ENCODE measurements at regions not wholly inside any gene's neighbourhood (a gene's known extent, or its start where the extent isn't known, plus 50 kb on each side); places are given as distances from the start of the nearest gene placed in this dataset.

DNA sequence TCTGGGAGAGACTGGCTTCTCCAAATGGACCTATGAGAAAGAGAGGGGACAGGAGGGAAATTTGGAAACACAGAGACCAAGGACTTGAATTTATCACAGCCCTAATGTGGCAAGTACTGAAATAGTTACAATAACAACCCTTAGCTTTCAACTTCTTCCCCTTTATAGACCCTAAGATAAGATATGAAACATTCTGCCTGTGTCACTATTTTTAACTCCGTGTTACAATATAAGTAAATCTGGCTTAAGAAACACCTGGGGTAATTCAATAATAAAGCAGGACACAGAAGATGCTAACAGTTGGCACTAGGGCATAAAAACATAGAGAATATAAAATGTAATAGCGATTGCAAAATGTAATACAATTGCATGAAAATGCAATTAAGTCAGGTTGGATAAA, 216.4 kb downstream of the NOVA1 start:
- no peaks in the 10 kb centered on the region for H3K9me3 ChIP-seq (ENCODE audit: low read depth, low read length, poor library complexity, severe bottlenecking)
- H3K36me3 ChIP-seq (ENCODE audit: insufficient read depth, low read length, poor library complexity, severe bottlenecking), result no peaks in the 10 kb centered on the region
- POLR2A ChIA-PET (ENCODE audit: low non-redundant PET), result interaction anchor here (0.6 kb wide), 1 partner anchor 482 kb away, joined by 6 read pairs; no protein-coding TSS in a partner anchor
- CTCF ChIA-PET, result interaction anchor here (0.6 kb wide), 1 partner anchor 256 kb away, joined by 3 read pairs; no protein-coding TSS in a partner anchor
- H3K27me3 ChIP-seq (replicated peaks; ENCODE audit: insufficient read depth, low read depth, low read length, poor library complexity), result no peaks in the 10 kb centered on the region
- H3K4me3 ChIP-seq (ENCODE audit: low read depth, low read length, poor library complexity, severe bottlenecking), result no peak overlapping the region
- no peaks in the 10 kb centered on the region for H3K4me1 ChIP-seq (ENCODE audit: insufficient read depth, low read length, poor library complexity, severe bottlenecking)
- no peak for TF ChIP-seq EZH2 (IDR thresholded peaks at IDR 0.05; ENCODE audit: borderline replicate concordance, low read depth, low read length, poor library complexity, severe bottlenecking)
- intact Hi-C loops (cut with micrococcal nuclease; ENCODE audit: unreplicated experiment), result no loop called here
- no peak overlapping the region for H3K27ac ChIP-seq (ENCODE audit: low read depth, low read length, poor library complexity, severe bottlenecking)
- DNase-seq (ENCODE audit: low spot score), result no peak
- no TSS peak for BruUV-seq (replicated peaks)

GRCh38 chr14:26380637-26381036, 217.2 kb downstream of the NOVA1 start:
- no peaks in the 10 kb centered on the region for H3K9me3 ChIP-seq (ENCODE audit: low read depth, low read length, poor library complexity, severe bottlenecking)
- intact Hi-C loops (cut with micrococcal nuclease; ENCODE audit: unreplicated experiment), result no loop called here

GRCh38 chr14:26379951-26380350, 217.9 kb downstream of the NOVA1 start:
- intact Hi-C loops (cut with micrococcal nuclease; ENCODE audit: unreplicated experiment), result no loop called here
- no peaks in the 10 kb centered on the region for H3K36me3 ChIP-seq (ENCODE audit: insufficient read depth, low read length, poor library complexity, severe bottlenecking)
- CTCF ChIA-PET, result no interaction called here
- POLR2A ChIA-PET (ENCODE audit: low non-redundant PET), result no interaction called here
- H3K9me3 ChIP-seq (ENCODE audit: low read depth, low read length, poor library complexity, severe bottlenecking), result no peaks in the 10 kb centered on the region
- no peak overlapping the region for H3K4me3 ChIP-seq (ENCODE audit: low read depth, low read length, poor library complexity, severe bottlenecking)
- DNase-seq (ENCODE audit: low spot score), result no peak
- H3K27ac ChIP-seq (ENCODE audit: low read depth, low read length, poor library complexity, severe bottlenecking), result no peak overlapping the region
- no peaks in the 10 kb centered on the region for H3K4me1 ChIP-seq (ENCODE audit: insufficient read depth, low read length, poor library complexity, severe bottlenecking)
- TF ChIP-seq CTCF (conservative IDR thresholded peaks at IDR 0.05; ENCODE audit: low read depth, low read length) (no peak), EZH2 (IDR thresholded peaks at IDR 0.05; ENCODE audit: borderline replicate concordance, low read depth, low read length, poor library complexity, severe bottlenecking) (no peak)
- no TSS peak for BruUV-seq (replicated peaks)
- no peaks in the 10 kb centered on the region for H3K27me3 ChIP-seq (replicated peaks; ENCODE audit: insufficient read depth, low read depth, low read length, poor library complexity)

More at GRCh38 chr14:26380637-26381036, 217.2 kb downstream of the NOVA1 start:
- H3K36me3 ChIP-seq (ENCODE audit: insufficient read depth, low read length, poor library complexity, severe bottlenecking), result no peaks in the 10 kb centered on the region
- TF ChIP-seq CTCF (conservative IDR thresholded peaks at IDR 0.05; ENCODE audit: low read depth, low read length) (no peak), EZH2 (IDR thresholded peaks at IDR 0.05; ENCODE audit: borderline replicate concordance, low read depth, low read length, poor library complexity, severe bottlenecking) (no peak)
- no peaks in the 10 kb centered on the region for H3K27me3 ChIP-seq (replicated peaks; ENCODE audit: insufficient read depth, low read depth, low read length, poor library complexity)
- CTCF ChIA-PET, result interaction anchor here (0.6 kb wide), 1 partner anchor 257 kb away, joined by 3 read pairs; no protein-coding TSS in a partner anchor
- no peak overlapping the region for H3K4me3 ChIP-seq (ENCODE audit: low read depth, low read length, poor library complexity, severe bottlenecking)
- POLR2A ChIA-PET (ENCODE audit: low non-redundant PET), result no interaction called here
- H3K4me1 ChIP-seq (ENCODE audit: insufficient read depth, low read length, poor library complexity, severe bottlenecking), result no peaks in the 10 kb centered on the region
- DNase-seq (ENCODE audit: low spot score), result no peak
- no TSS peak for BruUV-seq (replicated peaks)
- no peak overlapping the region for H3K27ac ChIP-seq (ENCODE audit: low read depth, low read length, poor library complexity, severe bottlenecking)

DNA sequence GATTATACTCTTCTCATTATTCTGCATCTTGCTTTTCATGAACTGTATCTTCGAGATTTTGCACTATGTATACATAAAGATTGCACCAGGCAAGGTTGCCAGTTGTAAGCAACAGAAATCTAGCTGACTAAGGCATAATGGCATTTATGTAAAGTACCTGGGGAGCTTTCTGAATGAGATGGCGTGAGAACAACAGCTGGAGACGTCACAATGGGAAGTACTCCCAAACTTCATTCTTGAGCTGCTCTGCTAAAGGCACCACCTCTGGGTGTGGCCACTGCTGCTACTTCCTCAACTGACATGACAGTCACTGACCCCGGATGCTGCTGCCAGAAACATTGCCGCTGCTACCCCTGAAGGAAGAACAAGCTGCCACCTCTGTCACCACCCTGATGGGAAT, 220.7 kb downstream of the NOVA1 start:
- DNase-seq (ENCODE audit: low spot score), result no peak
- no peaks in the 10 kb centered on the region for H3K27me3 ChIP-seq (replicated peaks; ENCODE audit: insufficient read depth, low read depth, low read length, poor library complexity)
- no peaks in the 10 kb centered on the region for H3K9me3 ChIP-seq (ENCODE audit: low read depth, low read length, poor library complexity, severe bottlenecking)
- intact Hi-C loops (cut with micrococcal nuclease; ENCODE audit: unreplicated experiment), result no loop called here
- TF ChIP-seq CTCF (conservative IDR thresholded peaks at IDR 0.05; ENCODE audit: low read depth, low read length), result no peak
- no peak for TF ChIP-seq EZH2 (IDR thresholded peaks at IDR 0.05; ENCODE audit: borderline replicate concordance, low read depth, low read length, poor library complexity, severe bottlenecking)
- no peaks in the 10 kb centered on the region for H3K4me1 ChIP-seq (ENCODE audit: insufficient read depth, low read length, poor library complexity, severe bottlenecking)
- no peak overlapping the region for H3K4me3 ChIP-seq (ENCODE audit: low read depth, low read length, poor library complexity, severe bottlenecking)
- POLR2A ChIA-PET (ENCODE audit: low non-redundant PET), result no interaction called here
- H3K36me3 ChIP-seq (ENCODE audit: insufficient read depth, low read length, poor library complexity, severe bottlenecking), result no peaks in the 10 kb centered on the region
- no TSS peak for BruUV-seq (replicated peaks)
- H3K27ac ChIP-seq (ENCODE audit: low read depth, low read length, poor library complexity, severe bottlenecking), result no peak overlapping the region
- CTCF ChIA-PET, result no interaction called here

Data from A673 (cell line).